Kidney (tissue), 13 donors: ENCODE measurements at regions not wholly inside any gene's neighbourhood (a gene's known extent, or its start where the extent isn't known, plus 50 kb on each side); places are given as distances from the start of the nearest gene placed in this dataset.

ENCODE experiments used
- DNase-seq, 5 donors: peaks; one replicate each; pipeline ENCODE4 v3.0.0-alpha.2; 2013 to 2020
- FAIRE-seq: peaks from 2 replicates; lab custom pipeline; 2012; peaks lifted over from hg19 to GRCh38; lab: Jason Lieb, UNC
- H3K27ac ChIP-seq, 2 donors: one replicate each; pipeline ENCODE4 v1.7.0; 2013; ENCODE audit warnings: low read depth in 2 of 2, low read length in 2 of 2, inconsistent platforms in 1 of 2
- H3K27me3 ChIP-seq: one replicate; pipeline ENCODE4 v1.7.1; 2013; ENCODE audit warnings: low read length, inconsistent platforms; ENCODE audit not compliant: control insufficient read depth, insufficient read depth
- H3K36me3 ChIP-seq, 3 donors: one replicate each; pipeline versions ENCODE4 v1.7.0 to v1.7.1; 2013; ENCODE audit warnings: low read length in 3 of 3, control low read depth in 1 of 3, inconsistent platforms in 1 of 3; ENCODE audit not compliant: insufficient read depth in 3 of 3, control insufficient read depth in 2 of 3
- H3K4me1 ChIP-seq, 3 donors: one replicate each; pipeline versions ENCODE4 v1.7.0 to v1.7.1; 2013; ENCODE audit warnings: low read length in 3 of 3, inconsistent platforms in 1 of 3, low read depth in 1 of 3; ENCODE audit not compliant: control insufficient read depth in 2 of 3, insufficient read depth in 2 of 3
- H3K4me3 ChIP-seq, 3 donors: one replicate each; pipeline versions ENCODE4 v1.7.0 to v1.8.1; 2013; ENCODE audit warnings: low read length in 3 of 3, control low read depth in 1 of 3, inconsistent platforms in 1 of 3
- H3K9ac ChIP-seq, 3 donors: one replicate each; pipeline versions ENCODE4 v1.7.0 to v1.7.1; 2013; ENCODE audit warnings: low read length in 3 of 3, control low read depth in 1 of 3, inconsistent platforms in 1 of 3
- H3K9me3 ChIP-seq, 3 donors: one replicate each; pipeline versions ENCODE4 v1.7.0 to v1.7.1; 2013; ENCODE audit warnings: low read length in 3 of 3, control low read depth in 1 of 3, inconsistent platforms in 1 of 3; ENCODE audit not compliant: control insufficient read depth in 2 of 3, insufficient read depth in 1 of 3
- intact Hi-C: fragments of 100-400 bp; cut with DNase I; formaldehyde crosslinking; loops from one replicate; pipeline ENCODE4 v1.11.1; 2022
- TF ChIP-seq, protein P1 (sequence below): IDR thresholded peaks from 3 replicates; pipeline ENCODE4 v1.5.1; 2012; ENCODE audit warnings: mild to moderate bottlenecking, moderate library complexity, borderline replicate concordance; ENCODE audit not compliant: insufficient read depth; ENCODE audit errors: extremely low read depth
- donor health status: control.
- donor health status: control.
- donor health status: control.
- donor health status: control.
- donor health status: control.
- donor health status: DM: yes; HTN: yes; CAD: no.
- donor health status: Normal renal cell carcinoma (clear cell type).

- H3K9me3 ChIP-seq = no peaks in the 10 kb centered on the region
- H3K9ac ChIP-seq = no peak overlapping the region
- intact Hi-C loops = no loop called here
- no peaks in the 10 kb centered on the region for H3K4me1 ChIP-seq
- DNase-seq = no peak
- no peak overlapping the region for H3K27ac ChIP-seq
- H3K36me3 ChIP-seq = no peaks in the 10 kb centered on the region
- no peak overlapping the region for H3K4me3 ChIP-seq
- TF ChIP-seq, protein P1, sequence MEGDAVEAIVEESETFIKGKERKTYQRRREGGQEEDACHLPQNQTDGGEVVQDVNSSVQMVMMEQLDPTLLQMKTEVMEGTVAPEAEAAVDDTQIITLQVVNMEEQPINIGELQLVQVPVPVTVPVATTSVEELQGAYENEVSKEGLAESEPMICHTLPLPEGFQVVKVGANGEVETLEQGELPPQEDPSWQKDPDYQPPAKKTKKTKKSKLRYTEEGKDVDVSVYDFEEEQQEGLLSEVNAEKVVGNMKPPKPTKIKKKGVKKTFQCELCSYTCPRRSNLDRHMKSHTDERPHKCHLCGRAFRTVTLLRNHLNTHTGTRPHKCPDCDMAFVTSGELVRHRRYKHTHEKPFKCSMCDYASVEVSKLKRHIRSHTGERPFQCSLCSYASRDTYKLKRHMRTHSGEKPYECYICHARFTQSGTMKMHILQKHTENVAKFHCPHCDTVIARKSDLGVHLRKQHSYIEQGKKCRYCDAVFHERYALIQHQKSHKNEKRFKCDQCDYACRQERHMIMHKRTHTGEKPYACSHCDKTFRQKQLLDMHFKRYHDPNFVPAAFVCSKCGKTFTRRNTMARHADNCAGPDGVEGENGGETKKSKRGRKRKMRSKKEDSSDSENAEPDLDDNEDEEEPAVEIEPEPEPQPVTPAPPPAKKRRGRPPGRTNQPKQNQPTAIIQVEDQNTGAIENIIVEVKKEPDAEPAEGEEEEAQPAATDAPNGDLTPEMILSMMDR = no peak
- no peak for FAIRE-seq
- no peaks in the 10 kb centered on the region for H3K27me3 ChIP-seq
These were observed 239.3 kb upstream of the PAPPA start for GRCh38 chr9:115914291-115914690.

GRCh38 chr9:115921301-115921700, 232.3 kb upstream of the PAPPA start:
- H3K9ac ChIP-seq = no peak overlapping the region
- FAIRE-seq = no peak
- H3K27ac ChIP-seq = no peak overlapping the region
- intact Hi-C loops = no loop called here
- H3K4me1 ChIP-seq = no peaks in the 10 kb centered on the region
- TF ChIP-seq, protein P1 = no peak
- H3K4me3 ChIP-seq = no peak overlapping the region
- no peaks in the 10 kb centered on the region for H3K27me3 ChIP-seq
- DNase-seq = no peak
- H3K9me3 ChIP-seq = no peaks in the 10 kb centered on the region
- H3K36me3 ChIP-seq = no peaks in the 10 kb centered on the region

DNA sequence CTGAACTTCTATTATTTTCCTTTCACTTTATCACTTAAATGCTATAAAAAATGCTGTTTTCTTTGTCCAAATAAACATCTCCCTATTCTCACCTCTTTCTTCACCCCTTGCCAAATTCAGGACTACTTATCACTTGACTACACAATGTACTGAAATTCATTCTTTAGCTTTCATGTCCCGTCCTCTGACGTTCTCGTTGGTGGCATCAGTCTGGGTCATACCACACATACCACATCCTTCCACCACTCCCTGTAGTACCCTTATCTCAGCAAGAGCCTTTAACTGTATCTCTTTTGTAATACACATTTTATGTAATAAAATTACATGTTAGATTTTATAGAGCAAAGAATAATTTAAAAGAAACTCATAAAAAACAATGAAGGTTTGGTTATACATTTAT, 231.1 kb upstream of the PAPPA start:
- H3K4me3 ChIP-seq = no peak overlapping the region
- H3K4me1 ChIP-seq = no peaks in the 10 kb centered on the region
- FAIRE-seq (no peak), DNase-seq (no peak)
- intact Hi-C loops = no loop called here
- no peak overlapping the region for H3K27ac ChIP-seq
- no peak overlapping the region for H3K9ac ChIP-seq
- TF ChIP-seq, protein P1 = no peak
- H3K9me3 ChIP-seq = no peaks in the 10 kb centered on the region
- no peaks in the 10 kb centered on the region for H3K36me3 ChIP-seq
- H3K27me3 ChIP-seq = no peaks in the 10 kb centered on the region

DNA sequence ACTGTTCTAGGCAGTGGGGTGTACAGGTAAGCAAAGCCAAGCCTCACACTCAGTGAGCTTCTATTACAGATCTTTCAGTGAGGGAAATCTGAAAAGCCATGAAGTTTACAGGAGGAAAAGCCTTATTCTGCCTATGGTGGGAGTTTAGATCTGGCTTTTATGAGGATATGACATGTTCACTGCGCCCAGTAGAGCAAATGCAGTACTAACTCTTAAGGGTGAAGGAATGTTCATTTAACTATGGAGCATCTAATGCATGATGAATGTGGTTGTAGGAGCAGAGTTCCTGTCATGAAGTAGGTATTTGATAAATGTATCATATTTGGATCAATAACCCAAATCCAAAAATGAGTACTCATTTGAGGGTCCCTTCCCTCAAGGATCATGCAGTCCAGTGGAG, 230.2 kb upstream of the PAPPA start:
- no peaks in the 10 kb centered on the region for H3K9me3 ChIP-seq
- H3K4me3 ChIP-seq = no peak overlapping the region
- TF ChIP-seq, protein P1 = no peak
- H3K36me3 ChIP-seq = no peaks in the 10 kb centered on the region
- no peak overlapping the region for H3K27ac ChIP-seq
- no peaks in the 10 kb centered on the region for H3K4me1 ChIP-seq
- no peak overlapping the region for H3K9ac ChIP-seq
- FAIRE-seq (no peak), DNase-seq (no peak)
- intact Hi-C loops = no loop called here
- H3K27me3 ChIP-seq = no peaks in the 10 kb centered on the region
